ENCODE measurements at regions not wholly inside any gene's neighbourhood (a gene's known extent, or its start where the extent isn't known, plus 50 kb on each side); places are given as distances from the start of the nearest gene placed in this dataset.

- DNase-seq, result no peak
Measured at GRCh38 chr3:72319194-72320094, 528.8 kb downstream of the SHQ1 start.

GRCh38 chr3:72318504-72319193, 529.6 kb downstream of the SHQ1 start:
- no peak for DNase-seq

GRCh38 chr3:72317491-72317890, 530.8 kb downstream of the SHQ1 start:
- no peak for DNase-seq

- DNase-seq, result no peak
Measured at GRCh38 chr3:72316501-72317279, 531.6 kb downstream of the SHQ1 start.

GRCh38 chr3:72313308-72313707, 528.4 kb upstream of the PROK2 start:
- peak in 2 of 4 experiments; percentile 38 to 40 for DNase-seq

GRCh38 chr3:72312339-72312738, 527.4 kb upstream of the PROK2 start:
- no peak for DNase-seq

GRCh38 chr3:72311425-72311824, 526.5 kb upstream of the PROK2 start:
- DNase-seq, result peak in 2 of 4 experiments; percentile 17 to 23

- peak; percentile 64 to 78 (median 73) for DNase-seq
Measured at GRCh38 chr3:72310419-72311380, 525.8 kb upstream of the PROK2 start.

GRCh38 chr3:72309661-72310418, 524.9 kb upstream of the PROK2 start:
- peak in 1 of 4 experiments; percentile 22 for DNase-seq

GRCh38 chr3:72308641-72309040, 523.7 kb upstream of the PROK2 start:
- no peak for DNase-seq

- no peak for DNase-seq
Measured at GRCh38 chr3:72307438-72308115, 522.6 kb upstream of the PROK2 start.

- DNase-seq, result no peak
Measured at GRCh38 chr3:72306800-72307341, 521.9 kb upstream of the PROK2 start.

GRCh38 chr3:72303926-72304325, 519.0 kb upstream of the PROK2 start:
- DNase-seq, result no peak

- no peak for DNase-seq
Measured at GRCh38 chr3:72301779-72302178, 516.8 kb upstream of the PROK2 start.

GRCh38 chr3:72300621-72301020, 515.7 kb upstream of the PROK2 start:
- no peak for DNase-seq

GRCh38 chr3:72299823-72300222, 514.9 kb upstream of the PROK2 start:
- DNase-seq, result no peak

GRCh38 chr3:72299321-72299802, 514.4 kb upstream of the PROK2 start:
- peak; percentile 21 to 56 (median 40) for DNase-seq

- no peak for DNase-seq
Measured at GRCh38 chr3:72298201-72299152, 513.5 kb upstream of the PROK2 start.

GRCh38 chr3:72297481-72297880, 512.5 kb upstream of the PROK2 start:
- no peak for DNase-seq
